ENCODE measurements at regions not wholly inside any gene's neighbourhood (a gene's known extent, or its start where the extent isn't known, plus 50 kb on each side); places are given as distances from the start of the nearest gene placed in this dataset.

- DNase-seq, result no peak
Observed at GRCh38 chr2:118558846-118559245, 288.6 kb downstream of the EN1 start.

- DNase-seq, result no peak
Observed at GRCh38 chr2:118557791-118558190, 289.7 kb downstream of the EN1 start.

- no peak for DNase-seq
Observed at GRCh38 chr2:118557016-118557415, 290.4 kb downstream of the EN1 start.

GRCh38 chr2:118554616-118555015 lies 292.8 kb downstream of the EN1 start:
- no peak for DNase-seq

GRCh38 chr2:118549503-118549902 lies 297.9 kb downstream of the EN1 start:
- no peak for DNase-seq

GRCh38 chr2:118548880-118549488 lies 298.5 kb downstream of the EN1 start:
- no peak for DNase-seq

- peak; percentile 2 for DNase-seq
Observed at GRCh38 chr2:118539290-118539689, 308.2 kb downstream of the EN1 start.

- DNase-seq, result no peak
Observed at GRCh38 chr2:118536306-118536705, 311.1 kb downstream of the EN1 start.

GRCh38 chr2:118535818-118536212 lies 311.6 kb downstream of the EN1 start:
- DNase-seq, result no peak

- no peak for DNase-seq
Observed at GRCh38 chr2:118535171-118535817, 312.2 kb downstream of the EN1 start.

GRCh38 chr2:118530976-118531375 lies 316.5 kb downstream of the EN1 start:
- no peak for DNase-seq

GRCh38 chr2:118529908-118530599 lies 317.4 kb downstream of the EN1 start:
- no peak for DNase-seq

GRCh38 chr2:118527571-118527970 lies 319.9 kb downstream of the EN1 start:
- DNase-seq, result no peak

GRCh38 chr2:118525346-118525745 lies 322.1 kb downstream of the EN1 start:
- DNase-seq, result no peak

GRCh38 chr2:118524911-118525310 lies 322.5 kb downstream of the EN1 start:
- DNase-seq, result no peak

GRCh38 chr2:118523761-118524160 lies 323.7 kb downstream of the EN1 start:
- no peak for DNase-seq

- DNase-seq, result no peak
Observed at GRCh38 chr2:118521960-118522359, 325.5 kb downstream of the EN1 start.

- DNase-seq, result no peak
Observed at GRCh38 chr2:118521272-118521671, 326.2 kb downstream of the EN1 start.

- DNase-seq, result no peak
Observed at GRCh38 chr2:118520246-118520645, 327.2 kb downstream of the EN1 start.

- no peak for DNase-seq
Observed at GRCh38 chr2:118519511-118519910, 327.9 kb downstream of the EN1 start.

- no peak for DNase-seq
Observed at GRCh38 chr2:118510807-118511206, 336.6 kb downstream of the EN1 start.

GRCh38 chr2:118509319-118510004 lies 338.0 kb downstream of the EN1 start:
- DNase-seq, result no peak

- no peak for DNase-seq
Observed at GRCh38 chr2:118508282-118508681, 339.2 kb downstream of the EN1 start.

- no peak for DNase-seq
Observed at GRCh38 chr2:118505436-118505835, 342.0 kb downstream of the EN1 start.
